Hematopoietic multipotent progenitor cell treated with erythropoietin and hydrocortisone succinate and interleukin-3 and kit ligand, for 6 days (in vitro differentiated cells): ENCODE measurements at regions not wholly inside any gene's neighbourhood (a gene's known extent, or its start where the extent isn't known, plus 50 kb on each side); places are given as distances from the start of the nearest gene placed in this dataset.
"Not testable (repeated sequence)": the region's sequence is repeated elsewhere in the genome, so short reads cannot be mapped to it uniquely, and the experiment has no call there.

Source experiments
- DNase-seq: peaks from one replicate; pipeline ENCODE4 v3.0.0-alpha.2; 2015

GRCh38 chr9:108270561-108270960 is 585.2 kb downstream of the ACTL7B start:
- DNase-seq = no peak

GRCh38 chr9:108270051-108270450 is 585.7 kb downstream of the ACTL7B start:
- no peak for DNase-seq

GRCh38 chr9:108269371-108269770 is 586.4 kb downstream of the ACTL7B start:
- DNase-seq = peak; percentile 12

GRCh38 chr9:108265065-108265464 is 590.7 kb downstream of the ACTL7B start:
- no peak for DNase-seq

- DNase-seq = no peak
Observed at GRCh38 chr9:108264093-108264492, 591.7 kb downstream of the ACTL7B start.

- no peak for DNase-seq
Observed at GRCh38 chr9:108262836-108263235, 593.0 kb downstream of the ACTL7B start.

- DNase-seq = no peak
Observed at GRCh38 chr9:108259917-108260675, 595.7 kb downstream of the ACTL7B start.

- DNase-seq = no peak
Observed at GRCh38 chr9:108258640-108259039, 597.1 kb downstream of the ACTL7B start.

GRCh38 chr9:108257382-108257781 is 598.4 kb downstream of the ACTL7B start:
- no peak for DNase-seq

- DNase-seq = no peak
Observed at GRCh38 chr9:108254236-108254635, 601.5 kb downstream of the ACTL7B start.

- not testable (repeated sequence) for DNase-seq
Observed at GRCh38 chr9:108247391-108247790, 608.4 kb downstream of the ACTL7B start.

GRCh38 chr9:108245901-108246300 is 609.9 kb downstream of the ACTL7B start:
- no peak for DNase-seq

GRCh38 chr9:108245331-108245730 is 610.5 kb downstream of the ACTL7B start:
- DNase-seq = no peak

- no peak for DNase-seq
Observed at GRCh38 chr9:108244686-108245085, 611.1 kb downstream of the ACTL7B start.

- no peak for DNase-seq
Observed at GRCh38 chr9:108241384-108242073, 614.3 kb downstream of the ACTL7B start.

GRCh38 chr9:108239696-108240321 is 616.0 kb downstream of the ACTL7B start:
- no peak for DNase-seq

- DNase-seq = no peak
Observed at GRCh38 chr9:108235609-108236008, 620.2 kb downstream of the ACTL7B start.

- DNase-seq = no peak
Observed at GRCh38 chr9:108234811-108235210, 621.0 kb downstream of the ACTL7B start.

GRCh38 chr9:108225149-108225800 is 630.5 kb downstream of the ACTL7B start:
- DNase-seq = no peak

GRCh38 chr9:108224716-108225115 is 631.1 kb downstream of the ACTL7B start:
- no peak for DNase-seq

- peak; percentile 8 for DNase-seq
Observed at GRCh38 chr9:108219664-108220063, 636.1 kb downstream of the ACTL7B start.

GRCh38 chr9:108217431-108218349 is 638.1 kb downstream of the ACTL7B start:
- DNase-seq = peak; percentile 11
